ENCODE measurements at regions not wholly inside any gene's neighbourhood (a gene's known extent, or its start where the extent isn't known, plus 50 kb on each side); places are given as distances from the start of the nearest gene placed in this dataset.

DNA sequence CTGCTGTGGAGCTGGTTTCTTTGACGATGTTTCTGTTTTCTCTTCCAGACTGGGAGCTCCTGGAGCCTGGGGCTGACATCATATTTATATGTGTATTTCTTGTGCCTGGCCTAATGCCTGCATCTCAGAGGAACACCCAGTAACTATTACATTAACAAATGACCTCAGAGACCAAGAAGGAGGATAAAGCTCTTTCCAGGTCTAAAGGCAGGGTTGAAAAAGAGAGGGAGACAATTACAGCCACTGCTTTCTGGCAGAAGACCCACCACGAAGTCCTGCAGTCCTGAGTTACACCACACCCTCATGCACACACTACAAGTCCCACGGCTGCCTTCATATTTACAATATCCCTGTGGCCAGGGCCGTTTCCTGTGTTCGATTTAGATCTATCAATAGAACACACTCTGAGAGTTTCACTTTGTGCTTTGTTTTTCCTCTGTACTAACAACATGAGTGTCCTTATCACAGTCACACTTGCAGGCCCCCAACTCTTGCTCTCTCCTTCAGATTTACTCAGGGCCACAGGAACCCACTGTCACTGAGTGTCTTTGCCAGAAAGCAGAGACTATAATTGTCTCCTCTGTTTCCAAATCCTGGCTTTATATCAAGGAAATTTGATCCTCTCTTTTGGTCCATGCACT is 535.5 kb downstream of the MID1IP1 start:
- no peaks in the 10 kb centered on the region for H3K36me3 ChIP-seq (ENCODE audit: control insufficient read depth, insufficient read depth, low read length)
- H3K27me3 ChIP-seq (ENCODE audit: control insufficient read depth, insufficient read depth, low read length): no peaks in the 10 kb centered on the region
- DNase-seq (ENCODE audit: low read depth) (no peak), FAIRE-seq (no peak)
- TF ChIP-seq, protein P1, sequence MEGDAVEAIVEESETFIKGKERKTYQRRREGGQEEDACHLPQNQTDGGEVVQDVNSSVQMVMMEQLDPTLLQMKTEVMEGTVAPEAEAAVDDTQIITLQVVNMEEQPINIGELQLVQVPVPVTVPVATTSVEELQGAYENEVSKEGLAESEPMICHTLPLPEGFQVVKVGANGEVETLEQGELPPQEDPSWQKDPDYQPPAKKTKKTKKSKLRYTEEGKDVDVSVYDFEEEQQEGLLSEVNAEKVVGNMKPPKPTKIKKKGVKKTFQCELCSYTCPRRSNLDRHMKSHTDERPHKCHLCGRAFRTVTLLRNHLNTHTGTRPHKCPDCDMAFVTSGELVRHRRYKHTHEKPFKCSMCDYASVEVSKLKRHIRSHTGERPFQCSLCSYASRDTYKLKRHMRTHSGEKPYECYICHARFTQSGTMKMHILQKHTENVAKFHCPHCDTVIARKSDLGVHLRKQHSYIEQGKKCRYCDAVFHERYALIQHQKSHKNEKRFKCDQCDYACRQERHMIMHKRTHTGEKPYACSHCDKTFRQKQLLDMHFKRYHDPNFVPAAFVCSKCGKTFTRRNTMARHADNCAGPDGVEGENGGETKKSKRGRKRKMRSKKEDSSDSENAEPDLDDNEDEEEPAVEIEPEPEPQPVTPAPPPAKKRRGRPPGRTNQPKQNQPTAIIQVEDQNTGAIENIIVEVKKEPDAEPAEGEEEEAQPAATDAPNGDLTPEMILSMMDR (IDR thresholded peaks at IDR 0.05; ENCODE audit: insufficient read depth, low read length, severe bottlenecking): no peak
- H3K4me3 ChIP-seq (ENCODE audit: low read depth, low read length): no peak overlapping the region

DNA sequence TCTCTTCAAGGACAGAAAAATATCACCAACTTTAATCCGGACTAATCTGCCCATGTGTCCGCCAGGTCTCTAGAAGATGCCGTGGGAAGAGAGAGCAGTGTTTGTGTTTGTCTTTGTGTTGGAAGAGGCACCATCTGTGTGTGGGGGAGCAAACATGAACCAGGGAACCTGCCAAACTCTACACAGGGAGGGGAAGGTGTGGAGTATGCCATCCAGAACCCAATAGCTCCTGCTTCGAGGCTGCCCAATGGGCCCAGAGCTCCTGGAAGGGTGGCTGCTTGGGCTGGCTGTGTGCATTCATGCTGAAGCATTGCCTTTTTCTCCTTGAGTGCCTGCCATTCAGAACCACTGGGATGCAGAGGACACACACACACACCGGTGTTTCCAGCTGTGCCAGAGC is 536.2 kb downstream of the MID1IP1 start:
- Histone ChIP-seq H3K4me3 (ENCODE audit: low read depth, low read length) (no peak overlapping the region), H3K36me3 (ENCODE audit: control insufficient read depth, insufficient read depth, low read length) (no peaks in the 10 kb centered on the region), H3K27me3 (ENCODE audit: control insufficient read depth, insufficient read depth, low read length) (no peaks in the 10 kb centered on the region)
- DNase-seq (ENCODE audit: low read depth): no peak
- FAIRE-seq: no peak
- TF ChIP-seq, protein P1 (IDR thresholded peaks at IDR 0.05; ENCODE audit: insufficient read depth, low read length, severe bottlenecking): no peak

DNA sequence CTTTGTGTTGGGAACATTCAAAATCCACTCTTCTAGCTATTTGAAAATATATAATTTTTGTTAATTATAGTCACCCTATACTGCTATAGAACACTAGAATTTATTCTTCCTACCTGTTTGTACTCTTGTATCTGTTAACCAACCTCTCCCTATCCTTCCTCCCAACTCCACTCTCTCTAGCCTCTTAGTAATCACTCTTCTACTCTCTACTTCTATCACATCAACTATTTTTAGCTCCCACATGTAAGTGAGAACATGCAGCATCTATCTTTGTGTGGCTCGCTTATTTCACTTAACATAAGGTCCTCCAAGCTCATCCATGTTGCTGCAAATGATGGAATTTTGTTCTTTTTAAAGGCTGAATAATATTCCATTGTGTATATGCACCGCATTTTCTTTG is 537.3 kb downstream of the MID1IP1 start:
- FAIRE-seq (no peak), DNase-seq (ENCODE audit: low read depth) (no peak)
- no peaks in the 10 kb centered on the region for H3K36me3 ChIP-seq (ENCODE audit: control insufficient read depth, insufficient read depth, low read length)
- H3K27me3 ChIP-seq (ENCODE audit: control insufficient read depth, insufficient read depth, low read length): no peaks in the 10 kb centered on the region
- TF ChIP-seq, protein P1 (IDR thresholded peaks at IDR 0.05; ENCODE audit: insufficient read depth, low read length, severe bottlenecking): no peak
- no peak overlapping the region for H3K4me3 ChIP-seq (ENCODE audit: low read depth, low read length)

DNA sequence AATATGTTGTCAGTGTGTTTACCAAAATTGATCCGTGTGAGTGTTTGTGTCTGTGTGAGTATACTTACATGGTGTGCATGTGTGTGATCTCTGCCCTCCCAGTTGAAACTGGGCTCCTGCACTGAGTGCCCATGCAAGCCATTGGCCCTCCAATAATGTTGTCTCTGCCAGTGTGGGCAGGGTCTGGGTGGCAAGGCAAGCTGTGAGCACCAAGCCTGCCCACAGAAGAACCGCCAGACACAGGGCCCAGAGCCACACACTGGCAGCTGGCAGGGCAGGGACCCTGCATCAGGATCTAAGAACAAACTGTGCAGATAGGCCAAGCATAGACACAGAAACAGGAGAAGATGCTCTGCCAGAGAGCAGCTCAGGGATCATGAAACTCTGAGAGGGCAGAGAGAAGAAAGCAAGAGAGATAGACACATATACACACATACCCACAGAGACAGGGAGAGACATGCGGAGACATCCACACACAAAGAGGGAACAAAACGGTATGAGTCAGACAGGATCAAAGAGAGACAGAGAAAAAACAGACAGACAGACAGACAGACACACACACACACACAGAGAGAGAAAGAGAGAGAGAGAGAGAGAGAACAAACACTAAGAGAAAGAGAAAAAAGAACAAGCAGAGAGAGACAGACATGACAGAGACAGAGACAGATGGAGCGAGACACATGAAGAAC is 555.0 kb downstream of the MID1IP1 start:
- FAIRE-seq (no peak), DNase-seq (ENCODE audit: low read depth) (no peak)
- Histone ChIP-seq H3K36me3 (ENCODE audit: control insufficient read depth, insufficient read depth, low read length) (no peaks in the 10 kb centered on the region), H3K27me3 (ENCODE audit: control insufficient read depth, insufficient read depth, low read length) (no peaks in the 10 kb centered on the region), H3K4me3 (ENCODE audit: low read depth, low read length) (no peak overlapping the region)
- TF ChIP-seq, protein P1 (IDR thresholded peaks at IDR 0.05; ENCODE audit: insufficient read depth, low read length, severe bottlenecking): no peak

DNA sequence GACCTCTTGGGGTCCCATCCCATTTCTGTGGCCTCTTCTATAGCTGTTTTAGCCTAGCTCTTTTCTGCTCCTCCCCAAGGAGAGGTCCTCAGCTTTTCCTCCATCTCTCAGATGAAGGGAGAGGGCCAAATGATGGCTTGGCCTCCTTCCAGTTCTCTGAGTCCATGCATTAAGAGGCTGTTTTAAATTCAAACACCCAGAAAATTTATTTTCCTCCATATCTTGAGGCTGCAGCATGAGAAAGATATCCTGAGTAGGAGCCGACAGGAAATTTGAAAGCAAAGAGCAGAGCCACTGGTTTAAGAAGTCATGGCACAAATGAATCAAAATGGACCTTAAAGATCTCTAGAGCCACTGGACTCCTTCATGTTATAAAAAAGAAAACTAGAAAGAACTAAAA is 558.8 kb downstream of the MID1IP1 start:
- no peaks in the 10 kb centered on the region for H3K36me3 ChIP-seq (ENCODE audit: control insufficient read depth, insufficient read depth, low read length)
- DNase-seq (ENCODE audit: low read depth) (no peak), FAIRE-seq (no peak)
- TF ChIP-seq, protein P1 (IDR thresholded peaks at IDR 0.05; ENCODE audit: insufficient read depth, low read length, severe bottlenecking): no peak
- H3K4me3 ChIP-seq (ENCODE audit: low read depth, low read length): no peak overlapping the region
- no peaks in the 10 kb centered on the region for H3K27me3 ChIP-seq (ENCODE audit: control insufficient read depth, insufficient read depth, low read length)
